ENCODE measurements at regions not wholly inside any gene's neighbourhood (a gene's known extent, or its start where the extent isn't known, plus 50 kb on each side); places are given as distances from the start of the nearest gene placed in this dataset.

DNA sequence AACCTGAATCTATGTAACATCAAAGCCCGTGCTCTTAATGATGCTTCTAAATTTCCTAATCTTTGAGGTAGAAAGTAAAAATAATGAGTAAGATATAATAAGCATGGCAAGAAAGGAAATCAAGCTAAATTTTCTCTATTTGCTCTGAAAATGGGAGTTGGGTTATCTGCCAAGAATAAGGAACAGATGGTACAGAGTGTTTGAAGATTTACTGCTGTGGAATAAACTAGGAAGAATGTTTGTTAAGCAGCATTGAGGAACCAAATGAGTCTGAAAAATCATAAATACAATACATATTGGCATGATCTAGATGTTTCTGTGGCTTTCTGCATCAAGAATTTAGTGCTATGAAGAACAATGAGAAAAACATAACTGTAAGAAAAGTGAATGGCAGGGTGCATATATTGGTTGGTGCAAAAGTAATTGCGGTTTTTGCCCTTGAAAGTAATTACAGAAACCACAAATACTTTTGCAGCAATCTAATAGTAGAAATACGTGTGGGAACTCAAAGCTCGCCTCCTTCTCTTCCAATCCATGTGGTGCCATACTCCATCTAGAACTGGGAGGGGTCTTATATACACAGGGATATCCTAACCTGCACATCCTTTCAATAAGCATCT is 87.6 kb downstream of the SUCNR1 start:
- TF ChIP-seq, protein P1, sequence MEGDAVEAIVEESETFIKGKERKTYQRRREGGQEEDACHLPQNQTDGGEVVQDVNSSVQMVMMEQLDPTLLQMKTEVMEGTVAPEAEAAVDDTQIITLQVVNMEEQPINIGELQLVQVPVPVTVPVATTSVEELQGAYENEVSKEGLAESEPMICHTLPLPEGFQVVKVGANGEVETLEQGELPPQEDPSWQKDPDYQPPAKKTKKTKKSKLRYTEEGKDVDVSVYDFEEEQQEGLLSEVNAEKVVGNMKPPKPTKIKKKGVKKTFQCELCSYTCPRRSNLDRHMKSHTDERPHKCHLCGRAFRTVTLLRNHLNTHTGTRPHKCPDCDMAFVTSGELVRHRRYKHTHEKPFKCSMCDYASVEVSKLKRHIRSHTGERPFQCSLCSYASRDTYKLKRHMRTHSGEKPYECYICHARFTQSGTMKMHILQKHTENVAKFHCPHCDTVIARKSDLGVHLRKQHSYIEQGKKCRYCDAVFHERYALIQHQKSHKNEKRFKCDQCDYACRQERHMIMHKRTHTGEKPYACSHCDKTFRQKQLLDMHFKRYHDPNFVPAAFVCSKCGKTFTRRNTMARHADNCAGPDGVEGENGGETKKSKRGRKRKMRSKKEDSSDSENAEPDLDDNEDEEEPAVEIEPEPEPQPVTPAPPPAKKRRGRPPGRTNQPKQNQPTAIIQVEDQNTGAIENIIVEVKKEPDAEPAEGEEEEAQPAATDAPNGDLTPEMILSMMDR (IDR thresholded peaks at IDR 0.05; ENCODE audit: low read length, missing control alignments), result no peak
- no peak for DNase-seq (ENCODE audit: low read depth)
- no peak overlapping the region for H3K4me3 ChIP-seq (replicated peaks; ENCODE audit: low read depth, low read length)

DNA sequence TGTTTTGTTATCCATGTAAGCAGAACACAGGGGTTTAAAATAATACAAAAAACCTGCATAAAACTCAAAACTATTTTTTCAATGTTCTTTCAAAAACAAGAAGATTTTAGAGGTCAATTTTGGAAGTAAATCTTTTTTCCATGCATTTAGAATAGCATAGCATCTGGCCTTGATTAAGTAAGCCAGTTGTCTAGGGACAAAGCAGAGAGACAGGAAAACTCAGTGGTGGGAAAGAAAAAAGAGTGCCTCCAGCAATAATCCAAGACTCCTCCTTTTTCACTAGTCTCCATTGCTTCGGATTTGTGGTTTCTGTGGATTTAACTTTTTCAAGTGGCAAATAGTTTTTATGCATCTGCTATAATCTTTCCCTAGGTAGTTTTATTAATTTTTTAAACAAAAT is 88.9 kb downstream of the SUCNR1 start:
- no peak for DNase-seq (ENCODE audit: low read depth)
- no peak overlapping the region for H3K4me3 ChIP-seq (replicated peaks; ENCODE audit: low read depth, low read length)
- TF ChIP-seq, protein P1 (IDR thresholded peaks at IDR 0.05; ENCODE audit: low read length, missing control alignments), result no peak

DNA sequence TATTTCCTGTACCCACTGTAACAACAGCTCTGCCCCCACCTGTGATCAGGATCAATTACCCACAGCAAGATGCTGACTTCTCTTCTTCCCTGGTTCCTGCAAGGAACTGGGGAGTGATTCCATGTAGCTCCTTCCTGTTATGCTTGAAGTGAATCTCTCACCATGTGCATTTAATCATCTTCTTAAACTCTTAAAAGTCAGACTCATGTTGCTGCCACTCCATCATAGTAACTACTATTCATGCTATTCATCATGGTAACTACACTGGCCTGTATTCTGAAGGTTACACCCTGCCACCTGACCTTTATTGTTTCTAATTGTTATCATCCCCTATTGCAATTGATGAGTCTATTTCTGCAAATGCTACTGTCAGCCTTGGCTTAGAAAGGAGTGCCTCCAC is 89.5 kb downstream of the SUCNR1 start:
- no peak overlapping the region for H3K4me3 ChIP-seq (replicated peaks; ENCODE audit: low read depth, low read length)
- TF ChIP-seq, protein P1 (IDR thresholded peaks at IDR 0.05; ENCODE audit: low read length, missing control alignments), result no peak
- DNase-seq (ENCODE audit: low read depth), result no peak

DNA sequence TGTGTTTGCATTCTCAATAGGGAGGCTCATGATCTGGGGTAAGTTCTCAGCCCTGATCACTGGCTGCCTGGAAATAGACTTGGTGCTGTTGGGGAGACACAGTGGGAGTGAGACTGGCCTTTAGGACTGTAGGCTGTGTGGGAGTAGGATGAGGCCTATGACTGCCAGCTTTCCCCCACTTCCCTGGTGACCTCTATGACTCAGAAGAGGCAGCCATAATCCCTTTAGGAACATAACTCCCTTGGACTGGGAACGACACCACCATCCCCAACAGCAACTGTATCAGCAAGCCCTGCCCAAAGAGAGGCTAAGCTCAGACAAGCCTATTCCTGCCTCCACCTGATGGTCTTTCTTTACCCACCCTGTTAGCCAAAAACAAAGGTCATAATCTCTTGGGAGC is 91.3 kb downstream of the SUCNR1 start:
- no peak for DNase-seq (ENCODE audit: low read depth)
- TF ChIP-seq, protein P1 (IDR thresholded peaks at IDR 0.05; ENCODE audit: low read length, missing control alignments), result no peak
- H3K4me3 ChIP-seq (replicated peaks; ENCODE audit: low read depth, low read length), result no peak overlapping the region

DNA sequence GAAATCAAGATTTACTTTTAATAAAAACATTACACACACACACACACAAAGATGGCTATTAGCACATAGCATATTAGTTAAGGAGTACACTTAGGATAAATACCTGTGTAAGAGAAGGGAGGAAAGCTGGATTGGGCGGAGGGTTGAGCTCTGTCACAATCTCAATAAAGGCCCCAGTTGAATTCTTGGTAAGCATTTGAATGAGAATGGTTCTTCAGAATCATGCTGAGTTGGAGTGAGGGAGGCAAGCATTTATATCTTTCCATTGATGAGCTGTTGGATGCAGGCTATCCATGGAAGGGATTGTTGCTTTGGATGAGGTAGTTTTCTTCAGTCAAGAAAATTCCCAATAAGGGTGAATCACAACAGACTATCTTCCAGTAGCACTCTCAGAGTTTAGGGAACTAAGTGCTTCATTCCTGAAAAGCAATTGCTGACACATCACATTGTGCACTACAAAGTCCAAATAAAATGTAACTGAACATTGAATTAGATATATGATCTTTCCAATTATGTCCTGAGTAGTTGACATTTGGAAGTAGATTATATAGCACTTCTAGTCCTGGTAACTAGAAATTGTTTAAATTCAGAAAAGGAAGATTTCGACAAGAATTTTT is 95.7 kb downstream of the SUCNR1 start:
- TF ChIP-seq, protein P1 (IDR thresholded peaks at IDR 0.05; ENCODE audit: low read length, missing control alignments), result no peak
- no peak for DNase-seq (ENCODE audit: low read depth)
- no peak overlapping the region for H3K4me3 ChIP-seq (replicated peaks; ENCODE audit: low read depth, low read length)

DNA sequence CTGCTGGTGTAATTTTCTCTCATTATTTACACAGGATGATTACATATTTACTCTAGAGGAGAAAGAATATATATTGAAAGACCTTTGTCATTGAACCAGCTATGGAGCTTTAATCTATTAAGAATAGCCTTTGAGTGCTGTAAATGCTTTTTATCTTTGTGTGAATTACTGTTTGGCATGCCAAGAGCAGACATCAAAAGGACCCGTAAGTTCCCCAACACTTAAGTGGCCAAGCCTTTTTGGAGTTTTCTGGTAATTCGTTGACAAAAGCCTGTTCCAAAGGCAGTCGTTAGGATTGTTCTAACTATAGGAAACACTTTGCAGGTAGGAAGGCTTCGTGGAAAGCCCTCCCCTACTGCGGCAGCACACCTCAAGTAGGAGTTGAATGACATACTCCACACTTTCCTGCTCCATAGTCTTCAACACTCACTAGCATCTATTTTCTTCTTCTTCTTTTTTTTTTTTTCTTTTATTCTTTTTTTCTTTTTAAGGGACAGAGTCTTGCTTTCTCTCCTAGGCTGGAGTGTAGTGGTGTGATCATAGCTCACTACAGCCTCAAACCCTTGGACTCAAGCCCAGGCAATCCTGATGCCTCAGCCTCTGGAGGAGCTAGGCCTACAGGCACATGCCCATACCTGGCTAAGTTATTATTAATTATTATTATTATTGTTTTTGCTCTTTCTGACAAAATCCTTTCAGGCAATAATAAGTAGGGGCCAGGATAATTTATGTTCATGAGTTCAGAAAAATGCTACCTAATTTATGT is 98.6 kb downstream of the SUCNR1 start:
- no peak overlapping the region for H3K4me3 ChIP-seq (replicated peaks; ENCODE audit: low read depth, low read length)
- no peak for DNase-seq (ENCODE audit: low read depth)
- TF ChIP-seq, protein P1 (IDR thresholded peaks at IDR 0.05; ENCODE audit: low read length, missing control alignments), result no peak
